ENCODE measurements at regions not wholly inside any gene's neighbourhood (a gene's known extent, or its start where the extent isn't known, plus 50 kb on each side); places are given as distances from the start of the nearest gene placed in this dataset.

- TF ChIP-seq POLR2AphosphoS5 (IDR thresholded peaks at IDR 0.05) (no peak), CTCF (IDR thresholded peaks at IDR 0.05) (no peak), POLR2A (IDR thresholded peaks at IDR 0.05) (no peak)
These were observed 1521.6 kb downstream of the MAT2B start for GRCh38 chr5:165026971-165027370.

Data from transverse colon (tissue), 4 donors.